ENCODE measurements at regions not wholly inside any gene's neighbourhood (a gene's known extent, or its start where the extent isn't known, plus 50 kb on each side); places are given as distances from the start of the nearest gene placed in this dataset.
"Not testable (repeated sequence)": the region's sequence is repeated elsewhere in the genome, so short reads cannot be mapped to it uniquely, and the experiment has no call there.

DNA sequence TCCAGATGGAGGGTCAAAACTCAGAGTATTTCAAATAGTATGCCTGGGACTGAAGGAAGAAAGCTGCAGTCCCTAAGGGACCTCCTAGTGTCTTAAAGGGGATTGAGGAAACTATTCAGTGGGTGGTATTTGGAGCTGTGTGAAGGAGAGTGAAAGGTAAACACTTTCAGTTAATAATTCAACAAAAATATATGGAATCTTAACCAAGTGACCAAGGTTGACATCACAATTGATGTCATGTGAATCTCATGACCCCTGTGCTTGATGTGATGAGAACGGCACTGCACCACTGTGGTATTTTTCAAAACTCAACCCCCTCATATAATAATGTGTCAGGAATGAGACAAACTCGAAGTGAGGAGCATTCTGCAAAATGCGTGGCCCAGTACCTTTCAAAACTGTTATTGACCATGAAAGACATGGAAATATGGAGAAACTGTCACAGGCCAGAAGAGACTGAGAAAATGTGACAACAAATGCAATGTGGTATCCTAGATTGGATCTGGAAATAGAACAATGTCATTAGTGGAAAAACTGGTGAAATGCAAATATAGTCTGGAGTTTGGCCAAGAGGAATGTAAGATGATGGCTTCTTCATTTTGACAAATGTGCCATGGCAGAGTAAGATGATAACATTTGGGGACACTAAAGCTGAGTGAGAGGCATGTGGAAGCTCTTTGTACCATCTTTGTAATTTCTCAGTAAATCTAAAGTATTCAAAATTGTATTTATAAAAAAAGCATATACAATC, 553.9 kb downstream of the RFC3 start:
- TF ChIP-seq, protein P1, sequence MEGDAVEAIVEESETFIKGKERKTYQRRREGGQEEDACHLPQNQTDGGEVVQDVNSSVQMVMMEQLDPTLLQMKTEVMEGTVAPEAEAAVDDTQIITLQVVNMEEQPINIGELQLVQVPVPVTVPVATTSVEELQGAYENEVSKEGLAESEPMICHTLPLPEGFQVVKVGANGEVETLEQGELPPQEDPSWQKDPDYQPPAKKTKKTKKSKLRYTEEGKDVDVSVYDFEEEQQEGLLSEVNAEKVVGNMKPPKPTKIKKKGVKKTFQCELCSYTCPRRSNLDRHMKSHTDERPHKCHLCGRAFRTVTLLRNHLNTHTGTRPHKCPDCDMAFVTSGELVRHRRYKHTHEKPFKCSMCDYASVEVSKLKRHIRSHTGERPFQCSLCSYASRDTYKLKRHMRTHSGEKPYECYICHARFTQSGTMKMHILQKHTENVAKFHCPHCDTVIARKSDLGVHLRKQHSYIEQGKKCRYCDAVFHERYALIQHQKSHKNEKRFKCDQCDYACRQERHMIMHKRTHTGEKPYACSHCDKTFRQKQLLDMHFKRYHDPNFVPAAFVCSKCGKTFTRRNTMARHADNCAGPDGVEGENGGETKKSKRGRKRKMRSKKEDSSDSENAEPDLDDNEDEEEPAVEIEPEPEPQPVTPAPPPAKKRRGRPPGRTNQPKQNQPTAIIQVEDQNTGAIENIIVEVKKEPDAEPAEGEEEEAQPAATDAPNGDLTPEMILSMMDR (conservative IDR thresholded peaks at IDR 0.05; ENCODE audit: control insufficient read depth, insufficient read depth, low read depth, low read length), result no peak
- no peak overlapping the region for H3K4me3 ChIP-seq (ENCODE audit: control insufficient read depth, low read depth, low read length)
- DNase-seq (ENCODE audit: low read depth), result no peak

DNA sequence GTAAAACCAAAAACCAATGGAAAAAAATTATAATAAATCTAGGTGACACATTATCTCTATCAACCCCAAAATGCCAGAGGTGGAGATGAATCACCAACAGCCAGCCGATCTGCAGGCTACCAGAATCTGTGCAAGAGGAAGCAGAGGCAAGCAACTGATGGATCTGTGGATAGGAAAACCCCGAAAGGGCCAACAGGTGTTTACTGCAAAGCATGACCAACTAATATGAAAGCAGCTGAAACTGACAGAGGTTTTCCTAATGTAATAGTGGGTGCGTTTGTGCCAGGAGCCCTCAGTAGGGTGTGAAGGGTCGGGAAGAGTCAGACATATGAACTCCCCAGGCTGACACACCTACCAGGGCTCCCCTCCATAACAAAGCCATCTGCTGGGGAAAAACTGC, 554.6 kb downstream of the RFC3 start:
- no peak overlapping the region for H3K4me3 ChIP-seq (ENCODE audit: control insufficient read depth, low read depth, low read length)
- TF ChIP-seq, protein P1 (conservative IDR thresholded peaks at IDR 0.05; ENCODE audit: control insufficient read depth, insufficient read depth, low read depth, low read length), result no peak
- DNase-seq (ENCODE audit: low read depth), result no peak

GRCh38 chr13:34376483-34376882, 558.5 kb downstream of the RFC3 start:
- H3K4me3 ChIP-seq (ENCODE audit: control insufficient read depth, low read depth, low read length), result no peak overlapping the region
- TF ChIP-seq, protein P1 (conservative IDR thresholded peaks at IDR 0.05; ENCODE audit: control insufficient read depth, insufficient read depth, low read depth, low read length), result no peak
- DNase-seq (ENCODE audit: low read depth), result no peak

DNA sequence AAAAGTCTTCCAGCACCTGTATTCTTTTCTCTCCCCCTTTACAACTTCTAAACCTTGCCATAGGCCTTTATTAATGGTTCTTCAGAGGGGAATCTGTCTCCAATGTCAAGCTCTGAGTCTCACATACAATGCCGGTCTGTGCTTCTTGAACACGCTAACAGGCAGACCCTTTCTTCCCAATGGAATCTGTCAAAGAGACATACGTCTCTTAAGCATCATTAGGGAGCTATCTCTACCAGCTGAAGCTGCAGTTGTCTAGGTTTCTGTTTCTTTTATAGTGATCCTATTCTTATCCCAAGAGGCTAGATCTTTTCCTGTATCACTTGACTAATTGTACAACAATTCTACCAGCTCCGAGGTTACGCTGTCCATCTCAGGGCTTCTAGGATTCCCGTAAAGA, 560.8 kb upstream of the NBEA start:
- no peak for DNase-seq (ENCODE audit: low read depth)
- no peak overlapping the region for H3K4me3 ChIP-seq (ENCODE audit: control insufficient read depth, low read depth, low read length)
- TF ChIP-seq, protein P1 (conservative IDR thresholded peaks at IDR 0.05; ENCODE audit: control insufficient read depth, insufficient read depth, low read depth, low read length), result no peak

- TF ChIP-seq, protein P1 (conservative IDR thresholded peaks at IDR 0.05; ENCODE audit: control insufficient read depth, insufficient read depth, low read depth, low read length), result no peak
- no peak overlapping the region for H3K4me3 ChIP-seq (ENCODE audit: control insufficient read depth, low read depth, low read length)
- no peak for DNase-seq (ENCODE audit: low read depth)
These were observed 558.3 kb upstream of the NBEA start for GRCh38 chr13:34383728-34384127.

DNA sequence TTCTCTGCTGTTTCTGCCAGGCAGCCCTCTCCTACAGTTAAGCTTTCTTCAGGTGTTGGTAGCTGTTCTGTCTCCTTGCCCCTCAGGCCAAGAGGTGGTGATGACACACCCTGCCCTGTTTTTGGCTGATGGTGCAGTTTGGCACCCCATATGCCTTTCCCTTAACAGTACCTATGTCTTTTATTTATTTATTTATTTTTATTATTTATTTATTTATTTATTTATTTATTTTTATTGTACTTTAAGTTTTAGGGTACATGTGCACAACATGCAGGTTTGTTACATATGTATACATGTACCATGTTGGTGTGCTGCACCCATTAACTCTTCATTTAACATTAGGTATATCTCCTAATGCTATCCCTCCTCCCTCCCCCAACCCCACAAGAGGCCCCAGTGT, 555.8 kb upstream of the NBEA start:
- not testable (repeated sequence) for H3K4me3 ChIP-seq (ENCODE audit: control insufficient read depth, low read depth, low read length); DNase-seq (ENCODE audit: low read depth)

- DNase-seq (ENCODE audit: low read depth), result peak; percentile 37
- TF ChIP-seq, protein P1 (conservative IDR thresholded peaks at IDR 0.05; ENCODE audit: control insufficient read depth, insufficient read depth, low read depth, low read length), result no peak
- no peak overlapping the region for H3K4me3 ChIP-seq (ENCODE audit: control insufficient read depth, low read depth, low read length)
These were observed 551.0 kb upstream of the NBEA start for GRCh38 chr13:34391076-34391475.
